EL (cell line): ENCODE measurements at regions not wholly inside any gene's neighbourhood (a gene's known extent, or its start where the extent isn't known, plus 50 kb on each side); places are given as distances from the start of the nearest gene placed in this dataset.

Experiments
- DNase-seq: peaks from one replicate; pipeline ENCODE4 v3.0.0-alpha.2; 2016

DNA sequence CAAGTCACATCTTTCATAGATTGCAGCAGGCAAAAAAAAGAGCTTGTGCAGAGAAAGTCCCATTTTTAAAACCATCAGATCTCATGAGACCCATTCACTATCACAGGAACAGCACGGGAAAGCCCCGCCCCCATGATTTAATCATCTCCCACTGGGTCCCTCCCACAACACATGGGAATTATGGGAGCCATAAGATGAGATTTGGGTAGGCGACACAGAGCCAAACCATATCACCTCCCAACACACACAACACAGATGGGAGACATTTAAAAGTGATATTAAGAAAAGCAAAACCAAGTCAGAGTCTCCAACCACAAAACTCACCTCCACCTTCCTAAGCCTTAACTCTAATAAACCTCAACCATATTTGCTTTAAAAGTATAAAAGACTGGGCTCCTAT lies 61.5 kb upstream of the TIAM1 start:
- DNase-seq, result no peak

DNA sequence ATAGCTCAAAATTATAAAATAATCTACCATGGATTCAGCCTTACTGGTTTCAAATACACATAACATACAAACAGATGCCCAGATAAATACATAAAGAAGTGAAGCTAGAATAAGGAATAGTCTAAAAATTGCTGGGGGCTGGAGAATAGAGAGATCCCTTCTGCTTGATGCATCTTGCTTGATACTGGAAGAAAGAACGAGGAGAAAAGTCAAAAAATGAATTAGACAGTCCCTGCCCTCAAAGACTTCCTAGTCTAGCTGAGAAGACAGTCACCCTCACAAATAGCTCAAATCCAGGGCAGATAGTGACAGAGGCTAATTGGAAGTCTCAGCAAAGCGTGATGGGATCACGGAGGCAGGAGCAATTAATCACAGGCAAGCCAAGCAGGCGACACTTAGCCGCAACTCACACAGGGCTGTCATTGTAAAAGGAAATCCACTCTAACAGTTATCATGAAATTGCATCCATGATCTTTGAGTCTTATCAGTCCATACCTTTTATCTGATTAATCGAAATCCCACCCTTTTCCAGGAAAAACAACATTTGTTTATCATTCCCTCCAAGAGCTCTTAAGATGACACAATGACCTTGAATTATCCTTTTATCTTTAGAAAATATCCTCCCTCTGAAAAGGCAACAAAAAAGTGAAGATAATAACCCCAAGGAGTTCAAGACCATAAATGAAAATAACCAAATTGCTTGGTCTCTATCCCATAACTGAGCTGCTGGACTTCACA lies 59.7 kb upstream of the TIAM1 start:
- DNase-seq, result no peak

DNA sequence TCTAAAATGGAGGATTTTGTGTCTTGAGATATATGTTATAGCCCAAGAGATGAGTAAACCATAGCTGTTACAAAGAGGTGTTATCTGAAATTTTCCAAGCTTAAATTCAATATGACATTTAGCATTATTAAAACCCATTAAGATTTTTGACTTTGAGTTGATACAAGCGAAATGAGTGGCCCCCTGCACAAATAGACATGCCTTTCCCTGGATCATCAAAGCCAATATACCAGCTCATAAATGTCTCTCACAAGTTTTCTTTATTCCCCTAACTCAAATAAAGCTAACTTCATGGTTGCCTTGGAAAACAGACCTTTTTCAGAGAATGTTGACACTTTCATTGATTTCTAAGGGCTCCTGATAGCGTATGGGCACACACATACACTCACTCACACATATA lies 55.5 kb upstream of the TIAM1 start:
- DNase-seq, result no peak

DNA sequence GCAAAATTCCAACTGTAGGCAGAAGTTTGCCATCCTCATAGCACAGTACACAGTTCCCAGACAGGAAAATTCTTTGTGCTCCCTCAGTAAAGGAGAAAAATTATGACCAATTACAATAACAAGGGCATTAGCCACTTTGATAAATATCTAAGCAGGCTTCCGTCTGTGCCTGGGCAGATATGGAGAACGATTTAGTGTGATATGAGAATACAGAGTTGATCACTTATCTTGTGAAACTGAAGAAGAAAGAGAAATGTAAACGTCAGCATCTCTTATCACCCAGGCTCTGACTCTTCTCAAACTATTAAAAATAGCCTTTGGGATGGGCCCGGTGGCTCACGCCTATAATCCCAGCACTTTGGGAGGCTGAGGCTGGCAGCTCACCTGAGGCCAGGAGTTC lies 54.5 kb upstream of the TIAM1 start:
- DNase-seq, result no peak

DNA sequence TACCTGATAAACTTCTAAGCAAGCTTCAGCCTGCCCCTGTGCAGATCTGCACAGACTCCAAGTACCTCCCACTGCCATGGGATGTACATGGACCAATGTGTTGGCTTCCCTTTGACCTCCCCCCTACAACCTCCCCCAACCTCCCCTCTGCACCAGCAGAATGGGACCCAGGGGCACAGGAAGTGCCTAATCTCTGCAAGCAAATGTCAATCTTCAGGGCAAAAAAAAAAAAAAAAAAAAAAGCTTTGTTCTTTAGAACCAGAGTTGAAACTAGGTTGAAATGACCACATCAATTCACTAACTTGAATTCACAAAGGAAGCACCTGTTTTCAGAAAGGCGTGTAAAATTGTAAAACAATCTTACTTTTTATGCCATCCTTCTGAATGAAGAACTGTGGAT lies 53.9 kb upstream of the TIAM1 start:
- DNase-seq, result no peak

DNA sequence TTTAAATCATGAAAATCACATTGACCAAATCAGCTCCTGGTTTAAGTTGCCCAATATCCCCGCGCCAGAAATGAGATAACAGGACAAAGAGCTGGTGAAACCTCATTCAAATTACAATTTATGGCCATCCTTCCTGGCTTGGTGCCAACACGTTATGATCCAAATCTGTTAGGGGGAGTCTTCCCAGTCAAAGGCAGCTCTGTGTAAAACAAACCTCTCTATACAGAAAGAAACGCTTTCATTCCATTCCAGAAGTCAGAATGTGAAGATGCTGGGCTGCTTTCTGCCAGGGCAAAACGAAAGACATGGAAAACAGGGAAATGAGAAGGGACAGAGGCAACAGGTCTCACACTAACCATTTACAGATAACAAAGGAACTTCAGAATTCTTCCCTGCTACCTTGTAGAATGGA lies 53.5 kb upstream of the TIAM1 start:
- DNase-seq, result no peak

DNA sequence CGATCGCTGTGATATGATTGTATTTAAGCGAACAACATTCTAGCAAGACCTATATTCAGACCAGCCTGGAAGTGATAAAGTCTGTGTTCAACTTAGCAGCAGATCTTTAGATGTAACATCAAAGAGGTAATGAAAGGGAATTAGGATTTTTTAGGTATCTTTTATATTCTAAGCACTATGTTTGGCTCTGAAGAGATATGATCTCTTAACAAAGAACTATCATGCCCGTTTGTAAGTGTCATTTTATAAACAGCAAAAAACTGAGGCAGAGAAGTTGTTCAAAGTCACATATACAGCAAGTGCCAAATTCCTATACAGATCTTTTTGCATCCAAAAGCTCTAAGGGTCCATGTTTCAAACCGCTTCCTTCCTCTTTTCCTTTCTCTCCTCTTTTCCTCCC lies 53.0 kb upstream of the TIAM1 start:
- DNase-seq, result no peak

DNA sequence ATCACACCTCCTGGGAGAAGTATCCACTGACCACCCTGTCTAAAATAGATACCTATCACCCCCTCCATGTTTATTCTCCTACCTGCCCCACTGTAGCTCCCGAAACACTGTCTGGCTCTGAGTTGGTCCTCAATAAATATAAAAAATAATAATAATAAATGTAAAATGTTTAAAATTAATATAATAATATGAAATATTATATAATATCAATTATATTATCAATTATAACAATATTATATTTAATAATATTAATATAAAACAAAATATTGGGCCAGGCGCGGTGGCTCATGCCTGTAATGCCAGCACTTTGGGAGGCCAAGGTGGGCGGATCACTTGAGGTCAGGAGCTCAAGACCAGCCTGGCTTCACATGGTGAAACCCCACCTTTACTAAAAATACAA lies 52.3 kb upstream of the TIAM1 start:
- no peak for DNase-seq

DNA sequence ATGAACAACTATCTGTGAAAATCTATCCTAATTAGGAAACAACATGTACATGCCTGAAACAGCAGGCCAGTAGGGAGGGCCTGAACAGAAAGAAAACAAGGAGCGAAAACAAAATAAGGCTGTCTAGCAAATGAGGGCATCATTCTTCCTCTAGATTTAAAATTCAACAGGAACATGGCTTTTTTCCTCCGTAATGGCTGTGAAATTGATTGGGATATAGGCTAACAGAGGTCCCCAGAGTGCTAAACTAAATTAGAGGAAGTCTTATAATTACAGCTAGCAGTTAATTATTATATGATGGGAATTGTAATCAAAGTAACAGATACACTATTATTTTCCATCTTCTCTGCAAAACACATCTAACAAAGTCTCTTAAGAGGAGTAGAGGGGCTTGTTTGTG lies 51.7 kb upstream of the TIAM1 start:
- no peak for DNase-seq

DNA sequence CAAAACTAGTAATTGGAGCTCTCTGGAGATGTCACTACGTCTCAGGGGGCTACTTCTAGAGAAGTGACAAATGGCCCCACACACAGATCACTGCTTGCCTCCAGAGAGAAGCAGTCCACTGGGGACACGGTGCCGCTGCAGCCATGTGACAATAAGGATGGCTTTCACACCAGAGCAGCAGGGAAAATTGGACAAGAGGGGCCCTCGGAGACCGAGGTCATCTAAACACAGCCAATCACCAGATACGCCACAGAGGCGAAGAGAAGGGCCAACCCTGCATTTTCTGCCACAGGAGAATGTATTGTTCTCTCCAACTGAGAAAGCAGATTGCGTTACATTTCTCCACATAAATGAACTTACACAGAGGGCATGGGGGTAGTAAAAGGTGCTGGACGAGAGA lies 51.2 kb upstream of the TIAM1 start:
- DNase-seq, result no peak

DNA sequence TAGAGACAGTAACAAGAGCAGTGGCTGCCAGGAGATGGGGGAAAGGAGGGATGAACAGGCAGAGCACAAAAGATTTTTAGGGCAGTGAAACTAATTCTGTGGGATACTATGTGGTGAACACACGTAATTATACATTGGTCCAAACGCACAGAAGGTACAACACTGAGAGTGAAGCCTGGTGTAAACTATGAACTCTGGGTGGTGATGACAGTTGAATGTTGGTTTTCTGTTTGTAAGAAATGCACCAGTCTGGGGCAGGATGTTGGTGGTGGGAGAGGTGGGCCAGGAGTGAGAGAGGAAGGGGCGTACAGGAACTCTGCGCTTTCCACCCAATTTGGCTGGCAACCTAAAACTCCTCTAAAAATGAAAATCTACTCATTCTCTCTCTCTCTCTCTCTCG lies 50.2 kb upstream of the TIAM1 start:
- DNase-seq, result no peak
